ENCODE measurements at regions not wholly inside any gene's neighbourhood (a gene's known extent, or its start where the extent isn't known, plus 50 kb on each side); places are given as distances from the start of the nearest gene placed in this dataset.

GRCh38 chr5:74360535-74361210 is 279.9 kb downstream of the ENC1 start:
- no peak overlapping the region for H3K27ac ChIP-seq
- no peaks in the 10 kb centered on the region for H3K27me3 ChIP-seq
- DNase-seq, result peak in 1 of 2 experiments; percentile 45
- H3K36me3 ChIP-seq, result no peaks in the 10 kb centered on the region
- no peak overlapping the region for H3K4me3 ChIP-seq
- H3K4me1 ChIP-seq, result peaks cover 56% of the 10 kb centered on the region
- no peaks in the 10 kb centered on the region; the same call in 1 of the 2 replicates for H3K9me3 ChIP-seq (replicated peaks)

GRCh38 chr5:74357827-74358226 is 282.7 kb downstream of the ENC1 start:
- no peak overlapping the region for H3K4me3 ChIP-seq
- no peaks in the 10 kb centered on the region for H3K9me3 ChIP-seq (replicated peaks)
- DNase-seq, result peak; percentile 77 to 86
- H3K27me3 ChIP-seq, result no peaks in the 10 kb centered on the region
- H3K36me3 ChIP-seq, result no peaks in the 10 kb centered on the region
- H3K27ac ChIP-seq, result no peak overlapping the region
- peaks cover 80% of the 10 kb centered on the region for H3K4me1 ChIP-seq

GRCh38 chr5:74356009-74356695 is 284.4 kb downstream of the ENC1 start:
- no peak overlapping the region for H3K4me3 ChIP-seq
- H3K4me1 ChIP-seq, result peaks cover 76% of the 10 kb centered on the region
- no peaks in the 10 kb centered on the region for H3K27me3 ChIP-seq
- no peak for DNase-seq
- H3K27ac ChIP-seq, result peak overlapping the region; percentile 68; the same call in 1 of the 2 replicates
- H3K9me3 ChIP-seq (replicated peaks), result peaks cover 5% of the 10 kb centered on the region
- H3K36me3 ChIP-seq, result no peaks in the 10 kb centered on the region

GRCh38 chr5:74355041-74355824 is 285.3 kb downstream of the ENC1 start:
- no peaks in the 10 kb centered on the region for H3K27me3 ChIP-seq

GRCh38 chr5:74352256-74352655 is 288.3 kb downstream of the ENC1 start:
- Histone ChIP-seq H3K4me3 (no peak overlapping the region), H3K4me1 (peaks cover 48% of the 10 kb centered on the region), H3K27me3 (no peaks in the 10 kb centered on the region), H3K27ac (no peak overlapping the region), H3K36me3 (no peaks in the 10 kb centered on the region), H3K9me3 (replicated peaks) (peaks cover 18% of the 10 kb centered on the region)
- no peak for DNase-seq

More at GRCh38 chr5:74355041-74355824, 285.3 kb downstream of the ENC1 start:
- Histone ChIP-seq H3K4me1 (peaks cover 67% of the 10 kb centered on the region), H3K4me3 (no peak overlapping the region), H3K9me3 (replicated peaks) (peaks cover 12% of the 10 kb centered on the region), H3K27ac (peak overlapping the region; percentile 68), H3K36me3 (no peaks in the 10 kb centered on the region)
- peak; percentile 94 for DNase-seq

- Histone ChIP-seq H3K27ac (no peak overlapping the region), H3K27me3 (no peaks in the 10 kb centered on the region), H3K4me3 (no peak overlapping the region), H3K36me3 (no peaks in the 10 kb centered on the region), H3K4me1 (no peaks in the 10 kb centered on the region; the same call in 1 of the 2 replicates), H3K9me3 (replicated peaks) (peaks cover 12% of the 10 kb centered on the region)
- no peak for DNase-seq
Observed at GRCh38 chr5:74342948-74343682, 297.4 kb downstream of the ENC1 start.

- no peak for DNase-seq
- no peaks in the 10 kb centered on the region for H3K27me3 ChIP-seq
- H3K9me3 ChIP-seq (replicated peaks), result peaks cover 12% of the 10 kb centered on the region
- H3K4me3 ChIP-seq, result no peak overlapping the region
- no peaks in the 10 kb centered on the region for H3K36me3 ChIP-seq
- H3K4me1 ChIP-seq, result peaks cover 7% of the 10 kb centered on the region; the same call in 1 of the 2 replicates
- H3K27ac ChIP-seq, result no peak overlapping the region
Observed at GRCh38 chr5:74342182-74342581, 298.3 kb downstream of the ENC1 start.

GRCh38 chr5:74341221-74341620 is 299.3 kb downstream of the ENC1 start:
- no peaks in the 10 kb centered on the region for H3K27me3 ChIP-seq
- H3K9me3 ChIP-seq (replicated peaks), result peaks cover 12% of the 10 kb centered on the region
- no peak overlapping the region for H3K27ac ChIP-seq
- H3K4me1 ChIP-seq, result peaks cover 12% of the 10 kb centered on the region; the same call in 1 of the 2 replicates
- H3K4me3 ChIP-seq, result no peak overlapping the region
- H3K36me3 ChIP-seq, result no peaks in the 10 kb centered on the region
- no peak for DNase-seq

GRCh38 chr5:74340476-74340875 is 300.1 kb downstream of the ENC1 start:
- DNase-seq, result no peak
- peaks cover 5% of the 10 kb centered on the region for H3K9me3 ChIP-seq (replicated peaks)

GRCh38 chr5:74337984-74338310 is 302.6 kb downstream of the ENC1 start:
- no peaks in the 10 kb centered on the region for H3K9me3 ChIP-seq (replicated peaks)
- H3K4me1 ChIP-seq, result peaks cover 22% of the 10 kb centered on the region
- H3K27ac ChIP-seq, result no peak overlapping the region; the same call in 1 of the 2 replicates
- no peaks in the 10 kb centered on the region for H3K27me3 ChIP-seq
- no peaks in the 10 kb centered on the region for H3K36me3 ChIP-seq
- no peak overlapping the region for H3K4me3 ChIP-seq
- peak in 1 of 2 experiments; percentile 53 for DNase-seq

More at GRCh38 chr5:74340476-74340875, 300.1 kb downstream of the ENC1 start:
- Histone ChIP-seq H3K4me3 (no peak overlapping the region), H3K4me1 (peaks cover 20% of the 10 kb centered on the region), H3K27ac (no peak overlapping the region), H3K36me3 (no peaks in the 10 kb centered on the region), H3K27me3 (no peaks in the 10 kb centered on the region)

- H3K27me3 ChIP-seq, result no peaks in the 10 kb centered on the region
- no peaks in the 10 kb centered on the region for H3K9me3 ChIP-seq (replicated peaks)
- H3K27ac ChIP-seq, result no peak overlapping the region; the same call in 1 of the 2 replicates
- peaks cover 22% of the 10 kb centered on the region for H3K4me1 ChIP-seq
- no peak overlapping the region for H3K4me3 ChIP-seq
- H3K36me3 ChIP-seq, result no peaks in the 10 kb centered on the region
- no peak for DNase-seq
Observed at GRCh38 chr5:74337254-74337983, 303.1 kb downstream of the ENC1 start.

GRCh38 chr5:74336297-74336696 is 304.2 kb downstream of the ENC1 start:
- Histone ChIP-seq H3K36me3 (no peaks in the 10 kb centered on the region), H3K27ac (peak overlapping the region; percentile 60), H3K27me3 (no peaks in the 10 kb centered on the region), H3K4me3 (no peak overlapping the region), H3K9me3 (replicated peaks) (no peaks in the 10 kb centered on the region), H3K4me1 (peaks cover 22% of the 10 kb centered on the region)
- peak; percentile 79 to 89 for DNase-seq

GRCh38 chr5:74334762-74335384 is 305.7 kb downstream of the ENC1 start:
- H3K27me3 ChIP-seq, result no peaks in the 10 kb centered on the region
- peaks cover 22% of the 10 kb centered on the region for H3K4me1 ChIP-seq
- no peak for DNase-seq
- H3K27ac ChIP-seq, result no peak overlapping the region
- H3K4me3 ChIP-seq, result no peak overlapping the region
- H3K36me3 ChIP-seq, result no peaks in the 10 kb centered on the region
- H3K9me3 ChIP-seq (replicated peaks), result no peaks in the 10 kb centered on the region
